Heart right ventricle (tissue), 16 donors: ENCODE measurements at regions not wholly inside any gene's neighbourhood (a gene's known extent, or its start where the extent isn't known, plus 50 kb on each side); places are given as distances from the start of the nearest gene placed in this dataset.

Experiments used
- ATAC-seq, 8 donors: fragments of 200-7000 bp; cut with Tn5 transposase; one replicate each; pipeline ENCODE4 v1.9.1; 2020; ENCODE audit warnings: mild to moderate bottlenecking in 8 of 8, moderate library complexity in 8 of 8, moderate number of reproducible peaks in 1 of 8
- DNase-seq, 2 donors: peaks; one replicate each; pipeline ENCODE4 v3.0.0-alpha.2; 2020
- H3K27ac ChIP-seq, 10 donors: fragments of 200-600 bp; sonication (generic) in 2 of 10; one replicate each; pipeline versions ENCODE4 v1.5.0 to v1.8.0; 2020 to 2022; ENCODE audit warnings: mild to moderate bottlenecking in 3 of 10
- H3K27me3 ChIP-seq, 7 donors: fragments of 200-600 bp; one replicate each; pipeline ENCODE4 v1.8.0; 2021 to 2022; ENCODE audit warnings: mild to moderate bottlenecking in 2 of 7
- H3K36me3 ChIP-seq, 9 donors: fragments of 200-600 bp; sonication (generic) in 1 of 9; one replicate each; pipeline versions ENCODE4 v1.5.0 to v1.8.0; 2020 to 2022; ENCODE audit warnings: mild to moderate bottlenecking in 2 of 9
- H3K4me1 ChIP-seq, 9 donors: fragments of 200-600 bp; sonication (generic) in 1 of 9; one replicate each; pipeline versions ENCODE4 v1.5.0 to v1.8.0; 2020 to 2022; ENCODE audit warnings: mild to moderate bottlenecking in 4 of 9
- H3K4me3 ChIP-seq, 10 donors: fragments of 200-600 bp; sonication (generic) in 2 of 10; one replicate each; pipeline versions ENCODE4 v1.5.0 to v1.8.0; 2020 to 2022; ENCODE audit warnings: mild to moderate bottlenecking in 7 of 10, moderate library complexity in 2 of 10
- H3K9me3 ChIP-seq, 11 donors: fragments of 200-600 bp in 10 of 11; sonication (generic) in 2 of 11; one replicate each; pipeline versions ENCODE4 v1.5.0 to v1.8.0; 2013 to 2022; ENCODE audit warnings: mild to moderate bottlenecking in 2 of 11, control low read depth in 1 of 11, moderate library complexity in 1 of 11
- CTCF ChIP-seq, 9 donors: fragments of 200-600 bp; sonication (generic) in 2 of 9; IDR thresholded peaks; one replicate each; pipeline versions ENCODE4 v1.5.0 to v1.8.0; 2021 to 2022; ENCODE audit warnings: antibody characterized with exemption in 9 of 9, mild to moderate bottlenecking in 5 of 9, moderate library complexity in 1 of 9
- WGBS, 2 donors: extraction: QIAGEN DNeasy Blood & Tissue Kit; methylation state at CpG; one replicate each; pipeline ENCODE4 v1.1.7; 2013; ENCODE audit warnings: inconsistent platforms in 1 of 2; 5-methylcytosine and 5-hydroxymethylcytosine counted together
- intact Hi-C, 10 donors: fragments of 100-400 bp; cut with DNase I; formaldehyde crosslinking; loops; one replicate each; pipeline versions ENCODE4 v1.11.1 to v1.14.2; 2022
- donor health status: Arrhythmogenic right ventricular cardiomyopathy.
- donor health status: ischemic (EF 13 %, LVEDD 7.1; RV severe dilation, severe dysfunction).
- donor health status: healthy with polysubstance abuse.
- donor health status: DM: no; HTN: yes; CAD: no.
- donor health status: DM: no; HTN: no; CAD: no.
- donor health status: ischemic (EF 25% LVEDD 6.9; RV normal size, moderate dysfunction).
- donor health status: ischemic (EF 25% LVEDD 5.7; RV mildly dilated, moderate dysfunction).
- donor health status: healthy.
- donor health status: DM: yes; HTN: yes; CAD: no.
- donor health status: Ischemic cardiomyopathy.
- donor health status: ischemic (EF 35%, LVEDD 5.7; RV mildly dilated, moderate dysfunction).
- donor health status: nonischemic (EF 11% LVEDD 7.7; RV severe dilation, severe dysfunction).
- donor health status: DM: yes; HTN: yes; CAD: no.
- donor health status: PGD.
- donor health status: ischemic (EF 29% LVEDD 5.4; RV normal size, mild dysfunction).
- donor health status: nonischemic (EF 23%, LVEDD 6.1; RV moderate dilation, normal function).

- Histone ChIP-seq H3K27me3 (no peaks in the 10 kb centered on the region), H3K36me3 (no peaks in the 10 kb centered on the region), H3K4me3 (no peak overlapping the region), H3K4me1 (no peaks in the 10 kb centered on the region), H3K9me3 (peaks cover 0 to 13% (median 0%) of the 10 kb centered on the region in 11 donors), H3K27ac (no peak overlapping the region)
- TF ChIP-seq CTCF (IDR thresholded peaks at IDR 0.05): no peak
- ATAC-seq (no peak), DNase-seq (no peak)
- WGBS, 2 donors: 81 to 84% methylated on average over 1 of the region's 1 CpG
- intact Hi-C loops: no loop called here
Measured at GRCh38 chr2:142254031-142254430, 123.2 kb upstream of the LRP1B start.

- Histone ChIP-seq H3K4me1 (no peaks in the 10 kb centered on the region), H3K27ac (no peak overlapping the region), H3K9me3 (no peaks in the 10 kb centered on the region), H3K36me3 (no peaks in the 10 kb centered on the region), H3K4me3 (no peak overlapping the region), H3K27me3 (no peaks in the 10 kb centered on the region)
- TF ChIP-seq CTCF (IDR thresholded peaks at IDR 0.05): no peak
- ATAC-seq (no peak), DNase-seq (no peak)
- intact Hi-C loops: no loop called here
- WGBS, 2 donors: 59 to 75% methylated on average over 2 of the region's 2 CpGs
Measured at GRCh38 chr2:142241016-142241415, 110.2 kb upstream of the LRP1B start.

GRCh38 chr2:142236181-142236580 is 105.4 kb upstream of the LRP1B start:
- intact Hi-C loops: no loop called here
- H3K9me3 ChIP-seq: peaks cover 0 to 4% (median 0%) of the 10 kb centered on the region in 11 donors
- no peak overlapping the region for H3K27ac ChIP-seq
- no peak for ATAC-seq
- 58 to 67% methylated on average over 2 of the region's 2 CpGs for WGBS, 2 donors
- no peaks in the 10 kb centered on the region for H3K36me3 ChIP-seq
- no peak for DNase-seq
- no peak for TF ChIP-seq CTCF (IDR thresholded peaks at IDR 0.05)
- H3K4me1 ChIP-seq: no peaks in the 10 kb centered on the region
- H3K4me3 ChIP-seq: no peak overlapping the region
- H3K27me3 ChIP-seq: no peaks in the 10 kb centered on the region

- H3K9me3 ChIP-seq: peaks cover 0 to 4% (median 0%) of the 10 kb centered on the region in 11 donors
- intact Hi-C loops: no loop called here
- DNase-seq (no peak), ATAC-seq (no peak)
- TF ChIP-seq CTCF (IDR thresholded peaks at IDR 0.05): no peak
- 35 to 59% methylated on average over 3 of the region's 3 CpGs for WGBS, 2 donors
- no peaks in the 10 kb centered on the region for H3K4me1 ChIP-seq
- no peaks in the 10 kb centered on the region for H3K27me3 ChIP-seq
- no peak overlapping the region for H3K27ac ChIP-seq
- no peaks in the 10 kb centered on the region for H3K36me3 ChIP-seq
- H3K4me3 ChIP-seq: no peak overlapping the region
Measured at GRCh38 chr2:142234741-142235140, 103.9 kb upstream of the LRP1B start.

- no peak for ATAC-seq
- TF ChIP-seq CTCF (IDR thresholded peaks at IDR 0.05): no peak
- Histone ChIP-seq H3K36me3 (no peaks in the 10 kb centered on the region), H3K27me3 (no peaks in the 10 kb centered on the region), H3K27ac (no peak overlapping the region), H3K4me1 (no peaks in the 10 kb centered on the region), H3K9me3 (no peaks in the 10 kb centered on the region), H3K4me3 (no peak overlapping the region)
- DNase-seq: no peak
- intact Hi-C loops: no loop called here
Measured at GRCh38 chr2:142223309-142223708, 92.5 kb upstream of the LRP1B start.
